KOPT-K1 (cell line): ENCODE measurements at regions not wholly inside any gene's neighbourhood (a gene's known extent, or its start where the extent isn't known, plus 50 kb on each side); places are given as distances from the start of the nearest gene placed in this dataset.

ENCODE experiments used
- H3K27ac ChIP-seq: fragments of 200-600 bp; sonication (generic); 2 replicates; pipeline ENCODE4 v1.5.1; 2016; ENCODE audit warnings: antibody characterized with exemption, mild to moderate bottlenecking, low read depth, low read length; ENCODE audit not compliant: poor library complexity, severe bottlenecking
- H3K36me3 ChIP-seq: fragments of 200-600 bp; sonication (generic); 2 replicates; pipeline ENCODE4 v1.5.1; 2017; ENCODE audit warnings: antibody characterized with exemption, mild to moderate bottlenecking, low read length, moderate library complexity; ENCODE audit not compliant: insufficient read depth
- H3K9me3 ChIP-seq: fragments of 200-600 bp; sonication (generic); 2 replicates; pipeline ENCODE4 v1.5.1; 2017; ENCODE audit warnings: antibody characterized with exemption, low read length, mild to moderate bottlenecking; ENCODE audit not compliant: insufficient read depth, poor library complexity, severe bottlenecking

- Histone ChIP-seq H3K9me3 (no peaks in the 10 kb centered on the region), H3K27ac (no peak overlapping the region), H3K36me3 (no peaks in the 10 kb centered on the region)
These were observed 311.4 kb downstream of the BCL11B start for GRCh38 chr14:98960617-98961013.

GRCh38 chr14:98961191-98961590 lies 310.8 kb downstream of the BCL11B start:
- H3K9me3 ChIP-seq = no peaks in the 10 kb centered on the region
- H3K27ac ChIP-seq = no peak overlapping the region
- H3K36me3 ChIP-seq = no peaks in the 10 kb centered on the region

GRCh38 chr14:98962118-98962517 lies 309.9 kb downstream of the BCL11B start:
- H3K27ac ChIP-seq = no peak overlapping the region
- no peaks in the 10 kb centered on the region for H3K9me3 ChIP-seq
- no peaks in the 10 kb centered on the region for H3K36me3 ChIP-seq

DNA sequence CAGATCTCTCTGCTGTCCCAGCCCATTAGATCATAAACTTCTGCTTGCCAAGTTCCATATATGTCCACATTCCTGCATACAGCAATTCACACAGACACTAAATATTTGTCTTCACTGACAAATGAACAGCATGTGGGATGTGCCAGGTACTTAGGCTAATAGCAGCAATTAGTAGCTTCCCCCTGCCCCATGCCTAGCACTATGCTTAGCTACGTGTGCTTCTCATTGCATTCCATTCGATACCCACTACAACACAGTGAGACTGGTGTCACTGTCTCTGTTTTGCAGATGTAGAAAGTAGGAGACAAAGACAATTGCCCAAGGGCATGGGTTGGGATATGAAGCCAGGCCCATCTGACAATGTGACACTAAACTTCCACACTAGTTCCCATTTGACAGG lies 308.4 kb downstream of the BCL11B start:
- no peaks in the 10 kb centered on the region for H3K9me3 ChIP-seq
- no peaks in the 10 kb centered on the region for H3K36me3 ChIP-seq
- H3K27ac ChIP-seq = peak overlapping the region; percentile 55

DNA sequence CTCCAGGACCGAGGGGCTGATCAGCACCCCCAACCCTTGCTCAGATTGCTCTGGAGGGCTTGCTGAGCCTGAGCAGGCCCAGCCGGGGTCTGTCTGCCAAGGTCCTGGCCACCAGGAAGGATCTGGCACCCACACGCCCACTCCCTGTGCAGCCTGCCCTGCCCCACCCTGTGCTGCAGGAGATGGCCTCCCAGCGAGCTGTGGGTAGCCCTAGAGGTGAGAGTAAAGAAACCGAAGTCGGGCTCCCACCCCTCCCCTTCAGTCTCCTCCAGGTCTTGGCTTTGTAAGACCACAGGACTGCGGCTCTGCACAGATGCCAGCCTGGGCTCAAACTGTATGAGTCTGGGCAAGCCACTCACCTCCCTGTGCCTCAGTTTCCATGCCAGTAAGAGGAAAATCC lies 307.8 kb downstream of the BCL11B start:
- no peaks in the 10 kb centered on the region for H3K9me3 ChIP-seq
- H3K27ac ChIP-seq = peak overlapping the region; percentile 55
- H3K36me3 ChIP-seq = no peaks in the 10 kb centered on the region

DNA sequence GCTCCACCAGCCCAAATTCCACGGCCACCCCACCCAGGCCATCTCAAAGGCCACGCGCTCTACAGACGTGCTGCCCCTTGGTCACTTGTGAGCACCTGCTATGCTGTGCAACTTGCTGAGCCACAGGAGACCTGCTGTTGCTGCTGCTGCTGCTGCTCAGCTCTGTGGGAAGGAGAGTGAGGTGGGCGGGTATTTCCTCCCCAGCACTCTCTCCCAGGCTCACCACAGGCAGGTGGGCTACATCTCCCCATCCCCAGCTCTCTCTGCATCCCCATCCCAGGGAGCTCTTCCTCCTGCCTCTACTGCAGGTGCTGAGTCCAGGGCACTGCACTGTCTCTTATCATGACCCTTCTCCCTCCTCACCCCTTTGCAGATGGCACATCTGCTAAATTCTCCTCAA lies 306.9 kb downstream of the BCL11B start:
- no peaks in the 10 kb centered on the region for H3K36me3 ChIP-seq
- H3K27ac ChIP-seq = peak overlapping the region; percentile 55
- no peaks in the 10 kb centered on the region for H3K9me3 ChIP-seq

GRCh38 chr14:98966016-98966415 lies 306.0 kb downstream of the BCL11B start:
- Histone ChIP-seq H3K36me3 (no peaks in the 10 kb centered on the region), H3K27ac (no peak overlapping the region), H3K9me3 (no peaks in the 10 kb centered on the region)

- Histone ChIP-seq H3K36me3 (no peaks in the 10 kb centered on the region), H3K9me3 (no peaks in the 10 kb centered on the region), H3K27ac (no peak overlapping the region)
These were observed 305.4 kb downstream of the BCL11B start for GRCh38 chr14:98966475-98967162.

GRCh38 chr14:98974113-98974512 lies 297.9 kb downstream of the BCL11B start:
- no peaks in the 10 kb centered on the region for H3K36me3 ChIP-seq
- peaks cover 11% of the 10 kb centered on the region for H3K9me3 ChIP-seq
- no peak overlapping the region for H3K27ac ChIP-seq

DNA sequence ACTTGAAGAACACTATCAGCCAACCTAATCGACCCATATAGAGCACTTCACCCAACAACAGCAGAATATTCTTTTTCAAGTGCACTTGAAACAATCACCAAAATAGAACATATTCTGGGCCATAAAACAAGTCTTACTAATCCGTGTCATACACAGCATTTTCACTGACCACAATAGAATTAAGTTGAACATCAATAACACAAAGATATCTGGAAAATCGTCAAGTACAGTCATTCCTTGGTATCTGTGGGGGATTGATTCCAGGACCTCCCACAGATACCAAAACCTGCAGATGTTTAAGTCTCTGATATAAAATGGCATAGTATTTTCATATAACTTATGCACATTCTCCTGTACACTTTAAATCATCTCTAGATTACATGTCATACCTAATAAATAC lies 295.7 kb downstream of the BCL11B start:
- Histone ChIP-seq H3K9me3 (peaks cover 11% of the 10 kb centered on the region), H3K36me3 (no peaks in the 10 kb centered on the region)

DNA sequence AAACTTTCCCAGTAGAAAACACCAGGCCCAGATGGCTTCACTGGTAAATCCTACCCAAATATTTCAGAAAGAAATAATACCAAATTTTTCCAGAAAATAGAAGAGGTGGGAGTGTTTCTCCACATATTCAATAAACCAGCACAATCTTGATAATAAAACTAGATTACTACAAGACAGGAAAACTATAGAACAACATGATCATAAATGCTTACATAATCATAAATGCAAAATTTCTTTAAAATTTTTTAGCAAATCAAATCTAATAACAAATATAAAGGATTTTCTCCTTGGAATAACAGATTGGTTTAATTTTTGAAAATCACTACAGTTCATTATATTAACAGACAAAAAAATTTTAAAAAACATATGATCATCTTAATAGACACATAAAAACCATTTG lies 294.5 kb downstream of the BCL11B start:
- Histone ChIP-seq H3K36me3 (no peaks in the 10 kb centered on the region), H3K27ac (no peak overlapping the region), H3K9me3 (peaks cover 11% of the 10 kb centered on the region)

More for the DNA sequence above, 295.7 kb downstream of the BCL11B start:
- no peak overlapping the region for H3K27ac ChIP-seq

- Histone ChIP-seq H3K27ac (no peak overlapping the region), H3K9me3 (peaks cover 7% of the 10 kb centered on the region), H3K36me3 (no peaks in the 10 kb centered on the region)
These were observed 289.0 kb downstream of the BCL11B start for GRCh38 chr14:98982986-98983385.

- H3K27ac ChIP-seq = peak overlapping the region; percentile 71
- H3K36me3 ChIP-seq = no peaks in the 10 kb centered on the region
- no peaks in the 10 kb centered on the region for H3K9me3 ChIP-seq
These were observed 287.8 kb downstream of the BCL11B start for GRCh38 chr14:98984027-98984718.

DNA sequence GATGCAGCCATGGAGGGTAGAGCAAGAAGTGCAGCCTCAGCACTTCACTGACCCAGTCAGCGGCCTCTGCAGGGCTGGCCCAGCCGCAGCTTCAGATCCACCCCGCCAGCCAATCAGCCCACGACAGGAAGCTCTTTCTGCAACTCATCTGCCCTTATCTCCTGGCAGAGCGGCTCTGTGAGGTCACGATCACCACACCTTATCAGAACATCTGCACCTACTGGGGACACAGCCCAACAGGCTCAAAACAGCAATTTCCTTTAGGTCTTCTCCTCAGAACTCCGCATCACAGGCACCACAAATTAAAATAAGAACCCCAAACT lies 287.3 kb downstream of the BCL11B start:
- H3K27ac ChIP-seq = peak overlapping the region; percentile 71
- no peaks in the 10 kb centered on the region for H3K9me3 ChIP-seq
- no peaks in the 10 kb centered on the region for H3K36me3 ChIP-seq

GRCh38 chr14:98993818-98994217 lies 278.2 kb downstream of the BCL11B start:
- H3K27ac ChIP-seq = no peak overlapping the region
- H3K9me3 ChIP-seq = no peaks in the 10 kb centered on the region
- no peaks in the 10 kb centered on the region for H3K36me3 ChIP-seq

DNA sequence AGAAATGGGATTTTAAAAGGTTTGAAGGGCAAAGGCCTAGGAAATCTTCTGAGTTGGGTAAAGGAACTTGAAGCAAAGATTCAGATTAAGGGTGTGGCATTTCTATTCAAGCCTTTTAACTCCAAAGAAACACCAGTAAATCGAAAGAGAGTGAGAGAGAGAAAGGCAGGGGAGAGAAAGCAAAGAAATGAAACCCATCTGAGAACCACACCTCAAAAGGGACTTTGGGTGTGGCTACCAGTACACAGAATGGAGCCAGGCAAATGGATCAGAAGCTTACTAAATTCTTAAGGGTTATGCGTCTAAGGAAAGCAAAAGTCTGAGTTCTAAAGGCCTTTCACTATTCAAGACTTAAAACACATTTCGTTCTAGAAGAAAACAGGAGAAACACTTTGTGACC lies 277.4 kb downstream of the BCL11B start:
- Histone ChIP-seq H3K9me3 (no peaks in the 10 kb centered on the region), H3K27ac (no peak overlapping the region), H3K36me3 (no peaks in the 10 kb centered on the region)
